ENCODE measurements at regions not wholly inside any gene's neighbourhood (a gene's known extent, or its start where the extent isn't known, plus 50 kb on each side); places are given as distances from the start of the nearest gene placed in this dataset.

- no peak for TF ChIP-seq CTCF (conservative IDR thresholded peaks at IDR 0.05)
Measured at GRCh38 chr1:197998110-197998509, 80.9 kb downstream of the LHX9 start.

GRCh38 chr1:198001776-198002408, 84.7 kb downstream of the LHX9 start:
- TF ChIP-seq CTCF (conservative IDR thresholded peaks at IDR 0.05), result no peak
- H3K27ac ChIP-seq, result no peak overlapping the region

More at GRCh38 chr1:197998110-197998509, 80.9 kb downstream of the LHX9 start:
- H3K27ac ChIP-seq, result no peak overlapping the region

- TF ChIP-seq CTCF (conservative IDR thresholded peaks at IDR 0.05), result no peak
- H3K27ac ChIP-seq, result no peak overlapping the region
Measured at GRCh38 chr1:198003468-198003867, 86.3 kb downstream of the LHX9 start.

GRCh38 chr1:198007011-198007410, 89.8 kb downstream of the LHX9 start:
- H3K27ac ChIP-seq, result no peak overlapping the region
- TF ChIP-seq CTCF (conservative IDR thresholded peaks at IDR 0.05), result no peak

GRCh38 chr1:198007687-198008607, 90.8 kb downstream of the LHX9 start:
- TF ChIP-seq CTCF (conservative IDR thresholded peaks at IDR 0.05), result no peak
- H3K27ac ChIP-seq, result no peak overlapping the region

- H3K27ac ChIP-seq, result no peak overlapping the region
- TF ChIP-seq CTCF (conservative IDR thresholded peaks at IDR 0.05), result no peak
Measured at GRCh38 chr1:198014355-198014754, 97.2 kb downstream of the LHX9 start.

- no peak overlapping the region for H3K27ac ChIP-seq
- TF ChIP-seq CTCF (conservative IDR thresholded peaks at IDR 0.05), result no peak
Measured at GRCh38 chr1:198015309-198015708, 98.1 kb downstream of the LHX9 start.
